ENCODE measurements at regions not wholly inside any gene's neighbourhood (a gene's known extent, or its start where the extent isn't known, plus 50 kb on each side); places are given as distances from the start of the nearest gene placed in this dataset.

GRCh38 chr9:73474625-73475024 is 323.0 kb downstream of the ANXA1 start:
- no peak overlapping the region for H3K27ac Mint-ChIP-seq
- H3K4me1 Mint-ChIP-seq (ENCODE audit: unreplicated experiment), result peaks cover 6% of the 10 kb centered on the region
- H3K36me3 Mint-ChIP-seq, result no peaks in the 10 kb centered on the region
- no peaks in the 10 kb centered on the region for H3K27me3 Mint-ChIP-seq
- H3K4me3 Mint-ChIP-seq, result no peak overlapping the region
- no peaks in the 10 kb centered on the region for H3K9me3 Mint-ChIP-seq
- no peak for DNase-seq (ENCODE audit: extremely low spot score, unreplicated experiment)
- TF ChIP-seq, protein P1, sequence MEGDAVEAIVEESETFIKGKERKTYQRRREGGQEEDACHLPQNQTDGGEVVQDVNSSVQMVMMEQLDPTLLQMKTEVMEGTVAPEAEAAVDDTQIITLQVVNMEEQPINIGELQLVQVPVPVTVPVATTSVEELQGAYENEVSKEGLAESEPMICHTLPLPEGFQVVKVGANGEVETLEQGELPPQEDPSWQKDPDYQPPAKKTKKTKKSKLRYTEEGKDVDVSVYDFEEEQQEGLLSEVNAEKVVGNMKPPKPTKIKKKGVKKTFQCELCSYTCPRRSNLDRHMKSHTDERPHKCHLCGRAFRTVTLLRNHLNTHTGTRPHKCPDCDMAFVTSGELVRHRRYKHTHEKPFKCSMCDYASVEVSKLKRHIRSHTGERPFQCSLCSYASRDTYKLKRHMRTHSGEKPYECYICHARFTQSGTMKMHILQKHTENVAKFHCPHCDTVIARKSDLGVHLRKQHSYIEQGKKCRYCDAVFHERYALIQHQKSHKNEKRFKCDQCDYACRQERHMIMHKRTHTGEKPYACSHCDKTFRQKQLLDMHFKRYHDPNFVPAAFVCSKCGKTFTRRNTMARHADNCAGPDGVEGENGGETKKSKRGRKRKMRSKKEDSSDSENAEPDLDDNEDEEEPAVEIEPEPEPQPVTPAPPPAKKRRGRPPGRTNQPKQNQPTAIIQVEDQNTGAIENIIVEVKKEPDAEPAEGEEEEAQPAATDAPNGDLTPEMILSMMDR (conservative IDR thresholded peaks at IDR 0.05), result no peak

GRCh38 chr9:73494894-73495293 is 343.2 kb downstream of the ANXA1 start:
- H3K9me3 Mint-ChIP-seq, result peaks cover 7% of the 10 kb centered on the region
- TF ChIP-seq, protein P1 (conservative IDR thresholded peaks at IDR 0.05), result no peak
- no peak overlapping the region for H3K4me3 Mint-ChIP-seq
- H3K36me3 Mint-ChIP-seq, result no peaks in the 10 kb centered on the region
- no peak for DNase-seq (ENCODE audit: extremely low spot score, unreplicated experiment)
- H3K27ac Mint-ChIP-seq, result no peak overlapping the region
- peaks cover 7% of the 10 kb centered on the region for H3K27me3 Mint-ChIP-seq
- no peaks in the 10 kb centered on the region for H3K4me1 Mint-ChIP-seq (ENCODE audit: unreplicated experiment)

DNA sequence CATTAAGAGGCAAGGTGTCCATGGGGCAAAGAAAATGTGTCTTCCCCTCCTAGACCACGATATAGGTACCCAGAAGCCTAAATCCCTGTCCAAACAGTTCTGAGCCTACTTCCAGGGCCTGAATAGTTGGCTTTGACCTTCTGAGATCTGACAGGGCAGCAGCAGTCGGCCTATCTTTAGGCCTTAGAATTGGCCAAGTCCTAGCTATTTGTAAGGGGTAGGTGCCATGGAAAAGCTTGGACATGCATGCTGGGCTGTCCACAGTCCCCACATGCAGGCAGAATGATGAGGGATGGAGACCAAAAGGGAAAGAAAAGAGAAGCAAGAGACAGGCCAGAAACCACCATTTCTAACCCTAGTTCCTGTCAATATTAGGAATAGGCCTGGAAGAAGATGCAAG is 346.1 kb downstream of the ANXA1 start:
- no peaks in the 10 kb centered on the region for H3K36me3 Mint-ChIP-seq
- no peak overlapping the region for H3K4me3 Mint-ChIP-seq
- no peaks in the 10 kb centered on the region for H3K27me3 Mint-ChIP-seq
- TF ChIP-seq, protein P1 (conservative IDR thresholded peaks at IDR 0.05), result no peak
- peaks cover 7% of the 10 kb centered on the region for H3K9me3 Mint-ChIP-seq
- H3K27ac Mint-ChIP-seq, result no peak overlapping the region
- H3K4me1 Mint-ChIP-seq (ENCODE audit: unreplicated experiment), result no peaks in the 10 kb centered on the region
- no peak for DNase-seq (ENCODE audit: extremely low spot score, unreplicated experiment)

- DNase-seq (ENCODE audit: extremely low spot score, unreplicated experiment), result no peak
- Mint-ChIP-seq H3K27ac (no peak overlapping the region), H3K9me3 (no peaks in the 10 kb centered on the region), H3K4me3 (no peak overlapping the region), H3K36me3 (no peaks in the 10 kb centered on the region), H3K27me3 (no peaks in the 10 kb centered on the region), H3K4me1 (ENCODE audit: unreplicated experiment) (no peaks in the 10 kb centered on the region)
- TF ChIP-seq, protein P1 (conservative IDR thresholded peaks at IDR 0.05), result no peak
Observed at GRCh38 chr9:73515216-73515615, 363.6 kb downstream of the ANXA1 start.

GRCh38 chr9:73523391-73523790 is 371.7 kb downstream of the ANXA1 start:
- Mint-ChIP-seq H3K9me3 (no peaks in the 10 kb centered on the region), H3K4me3 (no peak overlapping the region), H3K27me3 (no peaks in the 10 kb centered on the region), H3K36me3 (no peaks in the 10 kb centered on the region), H3K27ac (no peak overlapping the region), H3K4me1 (ENCODE audit: unreplicated experiment) (no peaks in the 10 kb centered on the region)
- no peak for DNase-seq (ENCODE audit: extremely low spot score, unreplicated experiment)
- TF ChIP-seq, protein P1 (conservative IDR thresholded peaks at IDR 0.05), result no peak

DNA sequence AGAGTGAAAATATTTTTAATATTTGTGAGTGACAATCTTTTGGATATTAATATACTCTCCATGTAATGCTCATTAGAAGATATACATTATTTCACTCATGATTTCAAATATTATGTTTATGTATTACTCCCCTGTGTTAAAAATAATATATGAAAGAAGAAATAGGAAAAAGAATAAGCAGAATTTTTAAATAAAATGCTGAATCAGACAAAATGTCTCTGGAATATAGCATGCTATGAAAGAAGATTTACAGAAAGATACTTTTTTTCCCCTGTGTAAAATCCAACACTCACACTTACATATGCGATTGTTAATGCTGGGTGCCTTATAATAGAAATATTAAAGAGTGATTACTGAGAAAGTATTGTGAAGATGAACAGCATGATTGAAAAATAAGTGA is 373.7 kb downstream of the ANXA1 start:
- Mint-ChIP-seq H3K36me3 (no peaks in the 10 kb centered on the region), H3K27me3 (no peaks in the 10 kb centered on the region), H3K27ac (no peak overlapping the region), H3K4me3 (no peak overlapping the region), H3K4me1 (ENCODE audit: unreplicated experiment) (no peaks in the 10 kb centered on the region), H3K9me3 (no peaks in the 10 kb centered on the region)
- DNase-seq (ENCODE audit: extremely low spot score, unreplicated experiment), result no peak
- TF ChIP-seq, protein P1 (conservative IDR thresholded peaks at IDR 0.05), result no peak

All from type B pancreatic cell (in vitro differentiated cells).